Osteoblast (primary cell): ENCODE measurements at regions not wholly inside any gene's neighbourhood (a gene's known extent, or its start where the extent isn't known, plus 50 kb on each side); places are given as distances from the start of the nearest gene placed in this dataset.

ENCODE experiments used
- DNase-seq: peaks from one replicate; pipeline ENCODE4 v3.0.0; 2011; ENCODE audit warnings: low spot score, mixed read lengths; ENCODE audit not compliant: insufficient read length; ENCODE audit errors: missing footprints
- H2AFZ ChIP-seq: 2 replicates; pipeline ENCODE4 v1.6.0; 2011; ENCODE audit warnings: mild to moderate bottlenecking, low read length
- H3K27ac ChIP-seq: 2 replicates; pipeline ENCODE4 v1.5.1; 2011; ENCODE audit warnings: mild to moderate bottlenecking, low read depth, low read length, moderate library complexity
- H3K27me3 ChIP-seq: 2 replicates; pipeline ENCODE4 v1.6.0; 2012; ENCODE audit warnings: mild to moderate bottlenecking, control low read depth, inconsistent platforms, low read length, moderate library complexity; ENCODE audit not compliant: insufficient read depth
- H3K36me3 ChIP-seq: 2 replicates; pipeline ENCODE4 v1.5.1; 2011; ENCODE audit warnings: mild to moderate bottlenecking, low read length, control low read depth, moderate library complexity; ENCODE audit not compliant: insufficient read depth
- H3K4me1 ChIP-seq: 2 replicates; pipeline ENCODE4 v1.5.1; 2011; ENCODE audit warnings: mild to moderate bottlenecking, low read length, control low read depth, moderate library complexity; ENCODE audit not compliant: insufficient read depth
- H3K4me2 ChIP-seq: 2 replicates; pipeline ENCODE4 v1.6.0; 2011; ENCODE audit warnings: mild to moderate bottlenecking, low read length; ENCODE audit not compliant: insufficient read depth
- H3K4me3 ChIP-seq: fragments of 200-600 bp; sonication (generic); 3 replicates; pipeline ENCODE4 v1.5.1; 2012; ENCODE audit warnings: mild to moderate bottlenecking, low read length, inconsistent platforms; ENCODE audit not compliant: insufficient read depth
- H3K79me2 ChIP-seq: 2 replicates; pipeline ENCODE4 v1.6.0; 2012; ENCODE audit warnings: mild to moderate bottlenecking, low read length, control low read depth, inconsistent platforms; ENCODE audit not compliant: insufficient read depth
- H3K9me3 ChIP-seq: 2 replicates; pipeline ENCODE4 v1.5.1; 2011; ENCODE audit warnings: low read depth, low read length, control low read depth
- H4K20me1 ChIP-seq: 2 replicates; pipeline ENCODE4 v1.6.0; 2012; ENCODE audit warnings: mild to moderate bottlenecking, low read length, control low read depth; ENCODE audit not compliant: insufficient read depth
- TF ChIP-seq, protein P1 (sequence below): IDR thresholded peaks from 2 replicates; pipeline ENCODE4 v1.5.1; 2011; ENCODE audit warnings: mild to moderate bottlenecking, low read depth, low read length, moderate library complexity; ENCODE audit errors: extremely low read depth

DNA sequence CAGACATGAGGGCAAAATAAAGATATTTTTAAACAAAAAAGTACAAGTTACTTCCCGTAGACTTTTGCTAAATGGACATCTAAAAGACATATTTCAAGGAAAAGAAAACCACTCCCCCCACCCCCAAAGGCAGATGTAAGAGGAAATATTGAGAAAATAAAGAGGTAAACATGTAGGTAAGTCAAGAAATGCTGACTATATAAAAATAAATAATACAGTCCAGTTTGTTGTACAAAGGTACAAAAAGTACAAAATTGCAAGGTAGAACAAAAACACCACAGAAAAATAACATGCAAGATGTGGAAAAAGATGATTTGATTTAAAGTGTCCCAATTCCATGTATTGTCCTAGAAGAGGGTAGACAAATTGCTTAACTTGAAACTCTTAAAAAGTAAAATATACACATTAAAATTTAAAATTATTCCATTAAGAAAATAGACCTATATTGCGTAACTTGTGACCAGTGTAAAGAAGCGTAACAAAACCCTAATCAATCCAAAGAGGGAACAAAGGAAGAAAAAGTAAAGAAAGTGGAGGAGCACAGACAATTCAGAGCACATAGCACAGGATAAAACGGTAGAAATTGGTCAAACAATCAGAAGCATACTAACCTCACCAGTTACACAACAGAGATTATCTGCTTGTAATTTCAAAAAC is 58.4 kb upstream of the FAM216B start:
- no peaks in the 10 kb centered on the region for H3K27me3 ChIP-seq
- no peak overlapping the region for H3K27ac ChIP-seq
- H3K4me1 ChIP-seq: peaks cover 14% of the 10 kb centered on the region
- H3K79me2 ChIP-seq: no peaks in the 10 kb centered on the region
- H3K4me3 ChIP-seq: no peak overlapping the region
- no peak for DNase-seq
- H3K36me3 ChIP-seq: no peaks in the 10 kb centered on the region
- H4K20me1 ChIP-seq: no peaks in the 10 kb centered on the region
- TF ChIP-seq, protein P1, sequence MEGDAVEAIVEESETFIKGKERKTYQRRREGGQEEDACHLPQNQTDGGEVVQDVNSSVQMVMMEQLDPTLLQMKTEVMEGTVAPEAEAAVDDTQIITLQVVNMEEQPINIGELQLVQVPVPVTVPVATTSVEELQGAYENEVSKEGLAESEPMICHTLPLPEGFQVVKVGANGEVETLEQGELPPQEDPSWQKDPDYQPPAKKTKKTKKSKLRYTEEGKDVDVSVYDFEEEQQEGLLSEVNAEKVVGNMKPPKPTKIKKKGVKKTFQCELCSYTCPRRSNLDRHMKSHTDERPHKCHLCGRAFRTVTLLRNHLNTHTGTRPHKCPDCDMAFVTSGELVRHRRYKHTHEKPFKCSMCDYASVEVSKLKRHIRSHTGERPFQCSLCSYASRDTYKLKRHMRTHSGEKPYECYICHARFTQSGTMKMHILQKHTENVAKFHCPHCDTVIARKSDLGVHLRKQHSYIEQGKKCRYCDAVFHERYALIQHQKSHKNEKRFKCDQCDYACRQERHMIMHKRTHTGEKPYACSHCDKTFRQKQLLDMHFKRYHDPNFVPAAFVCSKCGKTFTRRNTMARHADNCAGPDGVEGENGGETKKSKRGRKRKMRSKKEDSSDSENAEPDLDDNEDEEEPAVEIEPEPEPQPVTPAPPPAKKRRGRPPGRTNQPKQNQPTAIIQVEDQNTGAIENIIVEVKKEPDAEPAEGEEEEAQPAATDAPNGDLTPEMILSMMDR: no peak
- H3K9me3 ChIP-seq: peaks cover 5% of the 10 kb centered on the region
- no peak overlapping the region for H3K4me2 ChIP-seq
- H2AFZ ChIP-seq: no peak overlapping the region

DNA sequence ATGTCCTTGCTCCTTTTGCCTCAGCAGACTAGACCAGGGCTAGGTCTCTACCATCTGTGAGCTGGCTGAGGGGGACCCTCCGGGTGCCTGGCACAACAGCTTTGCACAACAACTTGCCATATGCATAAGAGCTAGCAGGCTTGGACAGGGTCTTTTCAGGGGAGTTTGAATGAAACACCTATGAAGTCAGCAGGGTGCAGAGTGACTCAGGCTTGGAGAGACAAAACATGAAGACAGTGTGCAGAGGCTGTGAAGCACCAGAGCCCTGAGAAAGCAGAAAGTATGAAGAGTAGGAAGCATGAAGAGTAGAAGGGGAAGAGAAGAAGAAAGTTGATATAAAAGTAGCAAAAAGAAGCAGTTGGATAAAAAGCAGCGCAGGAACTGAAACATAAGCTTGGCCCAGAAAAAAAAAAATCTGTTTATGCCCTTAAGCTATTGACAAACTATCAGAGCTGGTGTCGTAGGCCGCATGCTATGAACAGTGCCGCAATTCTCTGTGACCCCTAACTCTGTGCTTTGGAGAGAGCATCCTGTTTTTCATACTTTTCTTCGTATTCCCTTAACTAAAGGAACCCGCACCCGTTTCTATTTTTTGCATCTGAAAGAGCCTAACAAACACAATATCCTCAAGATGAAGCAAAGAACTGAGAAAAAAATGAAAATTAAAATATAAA is 52.7 kb upstream of the FAM216B start:
- Histone ChIP-seq H3K27ac (no peak overlapping the region), H2AFZ (no peak overlapping the region), H3K36me3 (no peaks in the 10 kb centered on the region), H3K4me3 (no peak overlapping the region), H3K27me3 (no peaks in the 10 kb centered on the region), H4K20me1 (no peaks in the 10 kb centered on the region), H3K4me2 (no peak overlapping the region), H3K79me2 (no peaks in the 10 kb centered on the region), H3K4me1 (no peaks in the 10 kb centered on the region), H3K9me3 (peaks cover 5% of the 10 kb centered on the region)
- TF ChIP-seq, protein P1: no peak
- no peak for DNase-seq

DNA sequence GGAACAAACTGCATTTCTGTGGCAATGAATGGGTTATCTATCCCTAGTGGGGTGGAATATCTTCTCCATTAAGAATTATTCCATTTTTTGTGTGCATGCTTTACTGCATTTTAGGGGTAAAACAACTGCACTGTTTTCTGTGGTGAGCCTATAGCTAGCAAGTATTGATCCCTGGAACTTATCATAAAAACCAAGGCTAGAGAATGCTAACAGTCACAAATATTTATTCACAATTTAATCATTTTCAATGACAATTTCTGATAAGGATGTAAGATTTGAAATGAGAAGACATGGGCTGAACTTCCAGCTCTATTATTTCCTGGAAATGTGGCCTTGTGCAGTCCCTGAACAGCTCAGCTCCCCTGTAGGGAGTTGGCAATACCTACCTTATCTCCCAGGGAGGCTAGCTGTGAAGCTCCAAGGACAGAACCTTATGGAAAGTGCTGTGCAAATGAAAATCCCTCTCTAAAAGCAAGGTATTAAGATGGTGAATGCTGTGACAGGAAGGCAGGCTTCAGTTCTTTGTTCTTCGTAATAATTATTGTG is 51.5 kb upstream of the FAM216B start:
- no peaks in the 10 kb centered on the region for H3K36me3 ChIP-seq
- peaks cover 5% of the 10 kb centered on the region for H3K9me3 ChIP-seq
- no peaks in the 10 kb centered on the region for H3K27me3 ChIP-seq
- no peak for DNase-seq
- no peaks in the 10 kb centered on the region for H3K4me1 ChIP-seq
- no peak overlapping the region for H3K4me3 ChIP-seq
- H3K79me2 ChIP-seq: no peaks in the 10 kb centered on the region
- H4K20me1 ChIP-seq: no peaks in the 10 kb centered on the region
- H3K27ac ChIP-seq: no peak overlapping the region
- H2AFZ ChIP-seq: no peak overlapping the region
- TF ChIP-seq, protein P1: no peak
- no peak overlapping the region for H3K4me2 ChIP-seq
